ENCODE measurements at regions not wholly inside any gene's neighbourhood (a gene's known extent, or its start where the extent isn't known, plus 50 kb on each side); places are given as distances from the start of the nearest gene placed in this dataset.

- no peak for DNase-seq
Observed at GRCh38 chr20:10724449-10725173, 50.8 kb upstream of the JAG1 start.

- DNase-seq: no peak
Observed at GRCh38 chr20:10728873-10729670, 55.3 kb upstream of the JAG1 start.

- DNase-seq: no peak
Observed at GRCh38 chr20:10729785-10730184, 56.0 kb upstream of the JAG1 start.

GRCh38 chr20:10730629-10731183 lies 56.9 kb upstream of the JAG1 start:
- no peak for DNase-seq

GRCh38 chr20:10731190-10731965 lies 57.6 kb upstream of the JAG1 start:
- no peak for DNase-seq

- DNase-seq: no peak
Observed at GRCh38 chr20:10733122-10733521, 59.3 kb upstream of the JAG1 start.

- DNase-seq: no peak
Observed at GRCh38 chr20:10735195-10735949, 61.6 kb upstream of the JAG1 start.

- DNase-seq: no peak
Observed at GRCh38 chr20:10739134-10739533, 65.3 kb upstream of the JAG1 start.

- no peak for DNase-seq
Observed at GRCh38 chr20:10739566-10739965, 65.8 kb upstream of the JAG1 start.

- DNase-seq: no peak
Observed at GRCh38 chr20:10741060-10741459, 67.3 kb upstream of the JAG1 start.

GRCh38 chr20:10745790-10746189 lies 72.0 kb upstream of the JAG1 start:
- DNase-seq: no peak

- DNase-seq: no peak
Observed at GRCh38 chr20:10747019-10747418, 73.2 kb upstream of the JAG1 start.

- no peak for DNase-seq
Observed at GRCh38 chr20:10749084-10749483, 75.3 kb upstream of the JAG1 start.

GRCh38 chr20:10752206-10752605 lies 78.4 kb upstream of the JAG1 start:
- DNase-seq: no peak

- DNase-seq: no peak
Observed at GRCh38 chr20:10754824-10755223, 81.0 kb upstream of the JAG1 start.

- DNase-seq: no peak
Observed at GRCh38 chr20:10758446-10758845, 84.6 kb upstream of the JAG1 start.

GRCh38 chr20:10761232-10761631 lies 87.4 kb upstream of the JAG1 start:
- no peak for DNase-seq

- no peak for DNase-seq
Observed at GRCh38 chr20:10761786-10762185, 88.0 kb upstream of the JAG1 start.

GRCh38 chr20:10762216-10762615 lies 88.4 kb upstream of the JAG1 start:
- no peak for DNase-seq

- no peak for DNase-seq
Observed at GRCh38 chr20:10763112-10763511, 89.3 kb upstream of the JAG1 start.

- DNase-seq: no peak
Observed at GRCh38 chr20:10769700-10770099, 95.9 kb upstream of the JAG1 start.

- DNase-seq: no peak
Observed at GRCh38 chr20:10770753-10771152, 97.0 kb upstream of the JAG1 start.
